Psoas muscle (tissue), 7 donors: ENCODE measurements at regions not wholly inside any gene's neighbourhood (a gene's known extent, or its start where the extent isn't known, plus 50 kb on each side); places are given as distances from the start of the nearest gene placed in this dataset.

Source experiments
- ATAC-seq, 4 donors: fragments of 200-7000 bp; cut with Tn5 transposase; one replicate each; pipeline ENCODE4 v1.9.1; 2020; ENCODE audit warnings: moderate library complexity in 3 of 4, mild to moderate bottlenecking in 2 of 4
- DNase-seq, 2 donors: peaks; one replicate each; pipeline ENCODE4 v3.0.0-alpha.2; 2020
- H3K27ac ChIP-seq: fragments of 200-600 bp; one replicate; pipeline ENCODE4 v1.8.0; 2022
- H3K27me3 ChIP-seq, 3 donors: fragments of 200-600 bp in 1 of 3; one replicate each; pipeline versions ENCODE4 v1.6.1 to v1.8.0; 2013 to 2022; ENCODE audit warnings: low read length in 2 of 3, mild to moderate bottlenecking in 2 of 3, moderate library complexity in 1 of 3; ENCODE audit not compliant: insufficient read depth in 3 of 3
- H3K36me3 ChIP-seq, 2 donors: fragments of 200-600 bp in 1 of 2; one replicate each; pipeline versions ENCODE4 v1.6.1 to v1.8.0; 2013 to 2022; ENCODE audit warnings: low read depth in 1 of 2, mild to moderate bottlenecking in 1 of 2, moderate library complexity in 1 of 2; ENCODE audit not compliant: insufficient read depth in 1 of 2
- H3K4me1 ChIP-seq: fragments of 200-600 bp; one replicate; pipeline ENCODE4 v1.8.0; 2022
- H3K4me3 ChIP-seq: fragments of 200-600 bp; one replicate; pipeline ENCODE4 v1.8.0; 2022; ENCODE audit warnings: mild to moderate bottlenecking
- H3K9me3 ChIP-seq: fragments of 200-600 bp; one replicate; pipeline ENCODE4 v1.8.0; 2022
- CTCF ChIP-seq: fragments of 200-600 bp; IDR thresholded peaks from one replicate; pipeline ENCODE4 v1.8.0; 2022; ENCODE audit warnings: antibody characterized with exemption
- WGBS, 3 donors: extraction: QIAGEN DNeasy Blood & Tissue Kit; methylation state at CpG; one replicate each; pipeline versions ENCODE4 v1.1.6 to v1.1.7; 2013; 5-methylcytosine and 5-hydroxymethylcytosine counted together
- intact Hi-C, 2 donors: fragments of 100-400 bp; cut with DNase I; formaldehyde crosslinking; loops; one replicate each; pipeline versions ENCODE4 v1.11.0 to v1.14.2; 2022
- donor health status: healthy with polysubstance abuse.
- donor health status: DM: no; HTN: no; CAD: no; lungs with moderate emphysema.
- donor health status: Bipolar disorder and iron deficiency.
- donor health status: healthy.
- donor health status: DM: yes; HTN: yes; CAD: no.
- donor health status: DM: no; HTN: no; CAD: no.
- donor health status: DM: yes; HTN: yes; CAD: no.

GRCh38 chr2:8216397-8216796 lies 465.5 kb upstream of the ID2 start:
- Histone ChIP-seq H3K4me3 (no peak overlapping the region), H3K4me1 (peaks cover 14% of the 10 kb centered on the region), H3K36me3 (no peaks in the 10 kb centered on the region), H3K27me3 (no peaks in the 10 kb centered on the region), H3K27ac (no peak overlapping the region), H3K9me3 (no peaks in the 10 kb centered on the region)
- intact Hi-C loops: loop anchor here in 1 of 2 donors (10.0 kb wide), 1 partner anchor 468 kb away; the partner anchor contains the start of gene ID2
- DNase-seq (no peak), ATAC-seq (no peak)
- WGBS, 3 donors: 65 to 74% (median 70%) methylated on average over 1 of the region's 1 CpG
- TF ChIP-seq CTCF: no peak

DNA sequence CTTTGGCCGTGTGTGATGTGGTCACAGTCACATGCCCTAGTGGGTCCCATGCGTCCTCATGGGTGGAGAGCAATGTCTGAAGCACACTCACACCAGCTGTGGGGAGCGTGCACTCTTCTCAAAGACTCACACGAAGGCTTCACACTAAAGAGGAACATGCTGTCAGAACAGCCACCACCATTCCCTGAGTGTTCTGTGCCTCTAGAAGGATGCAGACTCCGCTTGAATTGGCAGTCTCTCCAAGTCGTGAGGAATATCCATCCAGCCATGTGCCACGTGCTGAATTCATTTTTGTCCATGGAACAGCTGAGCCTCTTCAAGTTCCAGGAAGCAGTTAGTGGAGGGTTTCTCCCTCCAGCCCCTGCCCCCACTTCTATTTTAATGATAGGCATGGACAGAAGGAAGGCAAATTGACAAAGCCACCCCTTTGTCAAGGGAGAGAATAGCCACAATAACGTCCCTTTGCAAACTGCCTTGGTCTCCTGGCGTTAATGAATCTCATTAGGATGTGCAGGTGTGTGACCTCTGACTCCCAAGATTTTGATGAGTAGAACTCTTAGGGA lies 464.3 kb upstream of the ID2 start:
- no peaks in the 10 kb centered on the region for H3K36me3 ChIP-seq
- intact Hi-C loops: loop anchor here in 1 of 2 donors (10.0 kb wide), 1 partner anchor 467 kb away; the partner anchor contains the start of gene ID2
- no peaks in the 10 kb centered on the region for H3K27me3 ChIP-seq
- no peaks in the 10 kb centered on the region for H3K9me3 ChIP-seq
- no peak overlapping the region for H3K4me3 ChIP-seq
- WGBS, 3 donors: 26 to 35% (median 32%) methylated on average over 9 of the region's 9 CpGs
- peaks cover 14% of the 10 kb centered on the region for H3K4me1 ChIP-seq
- TF ChIP-seq CTCF: no peak
- ATAC-seq (no peak), DNase-seq (no peak)
- H3K27ac ChIP-seq: no peak overlapping the region

GRCh38 chr2:8219096-8219495 lies 462.8 kb upstream of the ID2 start:
- no peak for DNase-seq
- H3K4me1 ChIP-seq: peaks cover 14% of the 10 kb centered on the region
- no peak for ATAC-seq
- no peaks in the 10 kb centered on the region for H3K27me3 ChIP-seq
- no peak for TF ChIP-seq CTCF
- no peaks in the 10 kb centered on the region for H3K36me3 ChIP-seq
- no peak overlapping the region for H3K27ac ChIP-seq
- H3K9me3 ChIP-seq: no peaks in the 10 kb centered on the region
- WGBS, 3 donors: 97 to 98% (median 97%) methylated on average over 8 of the region's 8 CpGs
- intact Hi-C loops: loop anchor here in 1 of 2 donors (10.0 kb wide), 1 partner anchor 466 kb away; the partner anchor contains the start of gene ID2
- no peak overlapping the region for H3K4me3 ChIP-seq

DNA sequence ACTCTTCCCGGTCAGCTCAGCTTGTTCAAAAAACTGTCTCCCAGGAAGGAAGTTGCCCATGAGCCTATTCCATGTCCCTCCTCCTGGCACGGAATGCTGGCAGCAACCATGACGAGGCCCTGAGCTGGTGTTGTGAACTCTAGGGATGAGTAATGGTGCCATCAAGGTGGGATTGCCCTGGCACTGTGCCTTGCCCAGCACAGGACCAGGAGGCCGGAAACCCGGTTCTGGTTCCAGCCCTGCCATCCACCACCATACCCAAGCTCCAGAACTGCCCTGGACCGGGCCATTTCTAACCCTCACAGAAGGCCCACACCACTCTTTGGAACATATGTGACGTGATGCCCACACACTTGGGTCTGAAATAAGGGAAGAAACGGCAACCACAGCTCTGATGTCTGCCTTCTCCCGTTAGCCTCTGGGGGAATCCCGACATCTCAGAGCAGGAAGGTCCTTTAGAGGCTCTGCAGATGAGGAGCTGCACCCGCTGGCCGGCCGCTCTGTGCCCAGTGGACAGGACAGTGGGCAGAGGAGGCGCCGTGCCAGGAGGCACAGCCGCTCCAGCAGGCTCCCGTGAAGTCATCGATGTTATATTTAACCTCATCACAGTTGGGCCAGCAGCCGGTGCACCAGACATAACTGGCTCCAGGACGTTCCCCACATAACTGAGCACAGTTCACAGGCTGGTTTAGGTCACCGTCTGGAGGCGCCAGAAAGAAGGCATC lies 462.1 kb upstream of the ID2 start:
- TF ChIP-seq CTCF: no peak
- no peak overlapping the region for H3K4me3 ChIP-seq
- intact Hi-C loops: loop anchor here in 1 of 2 donors (10.0 kb wide), 1 partner anchor 465 kb away; the partner anchor contains the start of gene ID2
- H3K27me3 ChIP-seq: no peaks in the 10 kb centered on the region
- ATAC-seq (peak; percentile 98 to 99 (median 99)), DNase-seq (peak; percentile 65 to 87)
- no peaks in the 10 kb centered on the region for H3K36me3 ChIP-seq
- peaks cover 14% of the 10 kb centered on the region for H3K4me1 ChIP-seq
- H3K9me3 ChIP-seq: no peaks in the 10 kb centered on the region
- peak overlapping the region; percentile 5 for H3K27ac ChIP-seq
- whole genome bisulfite sequencing, 3 donors: 37 to 51% (median 42%) methylated on average over 22 of the region's 22 CpGs
